Heart left ventricle (tissue), 16 donors: ENCODE measurements at regions not wholly inside any gene's neighbourhood (a gene's known extent, or its start where the extent isn't known, plus 50 kb on each side); places are given as distances from the start of the nearest gene placed in this dataset.
"Not testable (repeated sequence)": the region's sequence is repeated elsewhere in the genome, so short reads cannot be mapped to it uniquely, and the experiment has no call there.

Source experiments
- ATAC-seq, 4 donors: fragments of 200-7000 bp; cut with Tn5 transposase; one replicate each; pipeline ENCODE4 v1.9.1; 2020 to 2022; ENCODE audit warnings: moderate library complexity in 4 of 4, mild to moderate bottlenecking in 3 of 4, moderate number of reproducible peaks in 1 of 4
- DNase-seq, 5 donors: peaks; one replicate each; pipeline ENCODE4 v3.0.0-alpha.2; 2020
- H3K27ac ChIP-seq, 12 donors: fragments of 200-600 bp; sonication (generic) in 4 of 12; one replicate each; pipeline versions ENCODE4 v1.5.0 to v1.8.0; 2016 to 2022; ENCODE audit warnings: mild to moderate bottlenecking in 2 of 12
- H3K27me3 ChIP-seq, 9 donors: fragments of 200-600 bp; sonication (generic) in 2 of 9; one replicate each; pipeline versions ENCODE4 v1.5.1 to v1.8.0; 2016 to 2022; ENCODE audit warnings: mild to moderate bottlenecking in 3 of 9
- H3K36me3 ChIP-seq, 9 donors: fragments of 200-600 bp; sonication (generic) in 2 of 9; one replicate each; pipeline versions ENCODE4 v1.5.0 to v1.8.0; 2018 to 2022; ENCODE audit warnings: mild to moderate bottlenecking in 2 of 9
- H3K4me1 ChIP-seq, 12 donors: fragments of 200-600 bp; sonication (generic) in 4 of 12; one replicate each; pipeline versions ENCODE4 v1.5.0 to v1.8.0; 2016 to 2022; ENCODE audit warnings: mild to moderate bottlenecking in 3 of 12
- H3K4me3 ChIP-seq, 12 donors: fragments of 200-600 bp; sonication (generic) in 4 of 12; one replicate each; pipeline versions ENCODE4 v1.5.0 to v1.8.0; 2017 to 2022; ENCODE audit warnings: mild to moderate bottlenecking in 9 of 12, moderate library complexity in 4 of 12
- H3K9me3 ChIP-seq, 12 donors: fragments of 200-600 bp; sonication (generic) in 4 of 12; one replicate each; pipeline versions ENCODE4 v1.5.0 to v1.8.0; 2016 to 2022; ENCODE audit warnings: mild to moderate bottlenecking in 1 of 12
- CTCF ChIP-seq, 12 donors: fragments of 200-600 bp; sonication (generic) in 4 of 12; IDR thresholded peaks; one replicate each; pipeline versions ENCODE4 v1.5.0 to v1.8.0; 2018 to 2022; ENCODE audit warnings: antibody characterized with exemption in 12 of 12, mild to moderate bottlenecking in 5 of 12
- POLR2A ChIP-seq, 2 donors: fragments of 450-650 bp; IDR thresholded peaks; one replicate each; pipeline ENCODE4 v1.6.1; 2017; ENCODE audit warnings: antibody characterized with exemption in 2 of 2, mild to moderate bottlenecking in 2 of 2, moderate library complexity in 2 of 2
- WGBS, 4 donors: extraction: QIAGEN DNeasy Blood & Tissue Kit in 2 of 4; methylation state at CpG; one replicate each; pipeline versions ENCODE4 v1.1.5 to v1.1.7; 2013 to 2018; 5-methylcytosine and 5-hydroxymethylcytosine counted together
- intact Hi-C, 10 donors: fragments of 100-400 bp; cut with DNase I; formaldehyde crosslinking; loops; one replicate each; pipeline versions ENCODE4 v1.11.1 to v1.14.2; 2022
- donor health status: ischemic (EF 13 %, LVEDD 7.1; RV severe dilation, severe dysfunction).
- donor health status: healthy with polysubstance abuse.
- donor health status: DM: no; HTN: yes; CAD: no.
- donor health status: DM: no; HTN: no; CAD: no.
- donor health status: ischemic (EF 25% LVEDD 6.9; RV normal size, moderate dysfunction).
- donor health status: ischemic (EF 25% LVEDD 5.7; RV mildly dilated, moderate dysfunction).
- donor health status: healthy.
- donor health status: DM: yes; HTN: yes; CAD: no.
- donor health status: ischemic (EF 35%, LVEDD 5.7; RV mildly dilated, moderate dysfunction).
- donor health status: nonischemic (EF 11% LVEDD 7.7; RV severe dilation, severe dysfunction).
- donor health status: DM: yes; HTN: yes; CAD: no.
- donor health status: PGD.
- donor health status: ischemic (EF 29% LVEDD 5.4; RV normal size, mild dysfunction).
- donor health status: nonischemic (EF 23%, LVEDD 6.1; RV moderate dilation, normal function).

- ATAC-seq = no peak
Observed at GRCh38 chr21:25169370-25169769, 437.9 kb downstream of the MRPL39 start.

GRCh38 chr21:25166904-25167303, 440.4 kb downstream of the MRPL39 start:
- ATAC-seq, H3K27me3 ChIP-seq, H3K4me1 ChIP-seq, DNase-seq, intact Hi-C loops, H3K4me3 ChIP-seq, H3K27ac ChIP-seq, H3K36me3 ChIP-seq: not testable (repeated sequence)
- peaks cover 0 to 34% (median 11%) of the 10 kb centered on the region in 12 donors for H3K9me3 ChIP-seq
- WGBS, 4 donors = 69 to 92% (median 78%) methylated on average over 1 of the region's 1 CpG

More at GRCh38 chr21:25169370-25169769, 437.9 kb downstream of the MRPL39 start:
- Histone ChIP-seq H3K9me3 (peaks cover 0 to 34% (median 11%) of the 10 kb centered on the region in 12 donors), H3K27me3 (no peaks in the 10 kb centered on the region), H3K4me3 (no peak overlapping the region), H3K4me1 (no peaks in the 10 kb centered on the region), H3K36me3 (no peaks in the 10 kb centered on the region), H3K27ac (no peak overlapping the region)
- DNase-seq = no peak
- TF ChIP-seq POLR2A (IDR thresholded peaks at IDR 0.05) (no peak), CTCF (IDR thresholded peaks at IDR 0.05) (no peak)
- intact Hi-C loops = no loop called here
- 63 to 88% (median 69%) methylated on average over 1 of the region's 1 CpG for WGBS, 4 donors

- Histone ChIP-seq H3K27me3 (no peaks in the 10 kb centered on the region), H3K4me3 (no peak overlapping the region), H3K36me3 (no peaks in the 10 kb centered on the region), H3K9me3 (peaks cover 0 to 18% (median 2%) of the 10 kb centered on the region in 12 donors), H3K4me1 (no peaks in the 10 kb centered on the region), H3K27ac (no peak overlapping the region)
- no peak for DNase-seq
- ATAC-seq = no peak
- WGBS, 4 donors = 68 to 81% (median 77%) methylated on average over 4 of the region's 4 CpGs
- intact Hi-C loops = no loop called here
- no peak for TF ChIP-seq CTCF (IDR thresholded peaks at IDR 0.05)
- TF ChIP-seq POLR2A (IDR thresholded peaks at IDR 0.05) = no peak
Observed at GRCh38 chr21:25161571-25161970, 445.7 kb downstream of the MRPL39 start.

GRCh38 chr21:25155020-25155419, 452.3 kb downstream of the MRPL39 start:
- H3K27me3 ChIP-seq, ATAC-seq, intact Hi-C loops, H3K4me3 ChIP-seq, DNase-seq, H3K27ac ChIP-seq, H3K36me3 ChIP-seq, H3K9me3 ChIP-seq, H3K4me1 ChIP-seq: not testable (repeated sequence)
- WGBS, 4 donors = 0 to 64% (median 50%) methylated on average over 1 of the region's 1 CpG

GRCh38 chr21:25149022-25149421, 458.3 kb downstream of the MRPL39 start:
- H3K9me3 ChIP-seq = no peaks in the 10 kb centered on the region
- H3K36me3 ChIP-seq = no peaks in the 10 kb centered on the region
- ATAC-seq (no peak), DNase-seq (no peak)
- H3K27ac ChIP-seq = no peak overlapping the region
- intact Hi-C loops = no loop called here
- no peaks in the 10 kb centered on the region for H3K4me1 ChIP-seq
- H3K27me3 ChIP-seq = no peaks in the 10 kb centered on the region
- H3K4me3 ChIP-seq = no peak overlapping the region
- TF ChIP-seq CTCF (IDR thresholded peaks at IDR 0.05) (no peak), POLR2A (IDR thresholded peaks at IDR 0.05) (no peak)
- 71 to 82% (median 80%) methylated on average over 1 of the region's 1 CpG for WGBS, 4 donors
